ENCODE measurements at regions not wholly inside any gene's neighbourhood (a gene's known extent, or its start where the extent isn't known, plus 50 kb on each side); places are given as distances from the start of the nearest gene placed in this dataset.

GRCh38 chr5:125446986-125447385 is 700.5 kb upstream of the ZNF608 start (continued):
- TF ChIP-seq CUX1 (IDR thresholded peaks at IDR 0.05; ENCODE audit: insufficient replicate concordance, low read depth, low read length) = no peak
- no peak for TF ChIP-seq WRNIP1 (IDR thresholded peaks at IDR 0.05; ENCODE audit: borderline replicate concordance, low read depth, low read length)
- TF ChIP-seq ZNF384 (IDR thresholded peaks at IDR 0.05; ENCODE audit: borderline replicate concordance, low read depth, low read length) = no peak
- TF ChIP-seq NKRF (conservative IDR thresholded peaks at IDR 0.05) = no peak
- TF ChIP-seq SP1 (IDR thresholded peaks at IDR 0.05; ENCODE audit: low read depth, low read length) = no peak
- TF ChIP-seq ZNF687 (IDR thresholded peaks at IDR 0.05) = no peak

Measured in GM12878 (cell line).